ENCODE measurements at regions not wholly inside any gene's neighbourhood (a gene's known extent, or its start where the extent isn't known, plus 50 kb on each side); places are given as distances from the start of the nearest gene placed in this dataset.
"Not testable (repeated sequence)": the region's sequence is repeated elsewhere in the genome, so short reads cannot be mapped to it uniquely, and the experiment has no call there.

DNA sequence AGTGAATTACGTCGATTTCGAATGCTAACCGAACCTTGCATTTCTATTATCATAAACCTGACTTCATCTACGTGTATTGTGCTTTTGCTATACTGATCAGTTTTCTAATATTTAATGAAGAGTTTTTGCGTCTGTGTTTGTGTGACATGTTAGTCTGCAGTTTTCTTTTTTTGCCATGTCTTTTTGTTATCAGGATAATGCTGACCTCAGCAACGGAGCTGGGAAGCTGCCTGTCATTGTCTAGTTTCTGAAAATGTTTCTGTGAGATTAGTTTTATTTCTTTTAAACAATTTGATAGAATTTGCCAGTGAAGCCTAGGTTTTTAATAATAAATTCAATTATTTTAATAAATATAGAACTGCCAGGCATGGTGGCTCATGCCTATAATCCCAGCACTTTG is 139.3 kb downstream of the LAT start:
- not testable (repeated sequence) for DNase-seq

DNA sequence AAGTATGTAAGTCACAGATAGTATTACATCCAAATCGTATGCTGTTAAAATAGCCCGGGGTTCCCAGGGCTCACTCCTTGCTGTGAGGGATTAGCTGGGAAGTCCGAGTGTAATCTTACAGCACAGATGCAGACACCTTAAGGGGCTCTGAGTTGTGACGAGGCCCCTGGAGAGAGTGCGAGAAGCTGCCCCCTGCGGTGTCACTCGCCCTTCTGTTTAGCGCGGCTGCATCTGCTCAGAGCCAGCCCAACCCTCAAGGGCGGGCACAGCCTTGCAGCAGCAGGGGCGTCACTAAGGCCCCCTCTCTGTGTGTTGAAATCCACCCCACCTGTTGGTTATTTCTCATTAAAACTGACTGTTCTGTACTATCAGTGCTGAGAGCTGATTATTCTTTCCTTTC is 135.8 kb downstream of the LAT start:
- DNase-seq = not testable (repeated sequence)

DNA sequence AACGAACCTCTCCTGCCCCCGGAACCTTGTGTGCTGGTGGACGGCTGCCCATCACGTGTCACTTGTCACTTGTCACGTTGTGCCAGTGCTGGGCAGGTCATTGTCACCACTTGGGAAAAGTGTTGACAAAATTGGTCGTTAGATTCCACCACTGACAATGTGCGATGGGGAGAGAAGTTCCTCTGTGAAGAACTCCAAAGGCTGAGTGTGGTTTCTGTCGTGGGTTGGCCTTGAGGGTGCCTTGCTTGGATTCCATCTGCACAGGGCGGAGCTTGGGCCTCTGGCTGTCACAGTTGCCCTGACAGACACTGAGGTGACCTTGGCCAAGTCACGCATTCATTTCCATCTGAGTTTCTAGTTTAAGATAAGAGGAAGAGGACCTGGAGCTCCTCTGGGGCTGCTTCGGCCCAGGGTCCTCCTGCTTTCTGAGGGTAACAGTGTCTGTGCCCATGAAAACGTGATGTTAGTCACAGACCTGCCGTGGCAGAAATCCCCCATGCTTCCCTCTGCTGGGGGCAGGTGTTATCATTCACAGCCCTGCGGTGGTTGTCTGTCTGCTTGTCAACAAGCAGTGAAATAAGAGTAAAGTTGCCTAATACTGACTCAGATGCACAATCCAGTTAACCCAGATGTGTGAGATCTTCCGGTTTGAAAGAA is 133.6 kb downstream of the LAT start:
- not testable (repeated sequence) for DNase-seq

DNA sequence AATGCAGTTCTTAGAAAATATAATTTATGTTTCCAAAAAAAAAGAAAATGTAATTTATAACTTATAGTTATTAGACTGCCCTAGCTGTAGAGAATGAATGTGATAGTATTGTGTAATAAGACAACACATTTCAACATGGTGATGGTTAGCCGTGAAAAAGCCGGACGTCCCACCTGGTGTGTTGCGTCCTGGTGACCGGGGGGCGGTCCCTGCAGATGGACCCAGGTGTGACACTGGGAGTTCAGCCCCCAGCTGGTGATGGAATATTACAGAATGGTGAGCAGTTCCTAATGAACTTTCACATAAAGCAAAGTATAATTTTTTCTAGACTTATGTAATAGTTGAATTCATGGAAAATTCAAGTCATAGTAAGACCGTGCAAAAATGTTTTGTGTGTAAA is 132.8 kb downstream of the LAT start:
- no peak for DNase-seq

DNA sequence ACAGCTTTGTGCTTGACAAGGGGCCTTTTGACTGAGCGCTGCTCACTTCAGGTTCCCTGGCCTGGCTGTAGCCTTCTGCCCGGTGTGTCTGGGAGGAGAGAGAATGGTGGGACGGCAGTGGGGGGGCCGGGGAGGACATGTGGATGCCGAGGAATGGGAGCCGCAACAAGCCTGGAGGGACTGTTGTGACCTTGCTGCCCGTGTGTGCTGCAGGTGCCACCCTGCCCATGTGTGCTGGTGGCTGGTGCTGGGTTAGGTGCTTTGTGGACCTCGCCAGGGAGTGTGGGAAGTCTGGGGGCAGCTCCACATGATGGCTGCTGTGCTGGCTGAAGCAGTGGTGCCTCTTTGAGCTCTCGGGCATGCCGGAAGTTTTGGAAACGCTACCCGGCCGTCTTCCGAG is 132.1 kb downstream of the LAT start:
- DNase-seq = no peak

DNA sequence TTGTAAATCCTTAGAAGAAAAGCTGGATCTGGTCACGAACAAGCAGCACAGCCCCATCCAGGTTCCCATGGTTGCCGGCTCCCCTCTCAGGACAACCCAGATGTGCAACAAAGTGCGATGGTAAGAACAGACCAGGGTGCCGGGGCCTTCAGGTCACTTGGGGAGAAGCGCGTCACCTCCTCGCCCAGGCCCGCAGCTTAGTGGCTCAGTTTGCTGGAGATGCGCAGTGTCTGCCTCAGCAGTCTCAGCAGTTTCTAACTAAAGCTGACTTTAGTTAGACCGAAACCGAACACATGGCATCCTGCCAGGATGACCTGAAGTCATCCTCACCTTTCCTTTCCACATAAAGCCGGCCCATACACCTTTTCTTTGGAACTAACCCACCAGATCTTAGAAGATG is 131.4 kb downstream of the LAT start:
- peak; percentile 81 for DNase-seq

DNA sequence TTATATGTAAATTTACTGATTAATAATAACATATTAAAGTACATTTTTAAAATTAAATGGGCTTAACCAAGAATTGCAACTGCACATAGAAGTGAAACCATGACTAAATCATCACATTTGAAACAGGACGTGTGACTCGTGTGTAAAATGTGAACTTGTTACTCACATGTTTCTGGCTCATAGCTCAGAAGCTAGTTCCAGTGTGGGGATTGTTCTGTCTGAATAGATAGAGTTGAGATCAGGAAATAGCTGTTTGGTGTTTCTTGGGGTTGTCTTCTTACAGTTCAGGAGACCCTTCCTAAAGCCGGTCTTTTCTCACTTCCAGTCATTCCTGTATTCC is 130.9 kb downstream of the LAT start:
- DNase-seq = not testable (repeated sequence)

DNA sequence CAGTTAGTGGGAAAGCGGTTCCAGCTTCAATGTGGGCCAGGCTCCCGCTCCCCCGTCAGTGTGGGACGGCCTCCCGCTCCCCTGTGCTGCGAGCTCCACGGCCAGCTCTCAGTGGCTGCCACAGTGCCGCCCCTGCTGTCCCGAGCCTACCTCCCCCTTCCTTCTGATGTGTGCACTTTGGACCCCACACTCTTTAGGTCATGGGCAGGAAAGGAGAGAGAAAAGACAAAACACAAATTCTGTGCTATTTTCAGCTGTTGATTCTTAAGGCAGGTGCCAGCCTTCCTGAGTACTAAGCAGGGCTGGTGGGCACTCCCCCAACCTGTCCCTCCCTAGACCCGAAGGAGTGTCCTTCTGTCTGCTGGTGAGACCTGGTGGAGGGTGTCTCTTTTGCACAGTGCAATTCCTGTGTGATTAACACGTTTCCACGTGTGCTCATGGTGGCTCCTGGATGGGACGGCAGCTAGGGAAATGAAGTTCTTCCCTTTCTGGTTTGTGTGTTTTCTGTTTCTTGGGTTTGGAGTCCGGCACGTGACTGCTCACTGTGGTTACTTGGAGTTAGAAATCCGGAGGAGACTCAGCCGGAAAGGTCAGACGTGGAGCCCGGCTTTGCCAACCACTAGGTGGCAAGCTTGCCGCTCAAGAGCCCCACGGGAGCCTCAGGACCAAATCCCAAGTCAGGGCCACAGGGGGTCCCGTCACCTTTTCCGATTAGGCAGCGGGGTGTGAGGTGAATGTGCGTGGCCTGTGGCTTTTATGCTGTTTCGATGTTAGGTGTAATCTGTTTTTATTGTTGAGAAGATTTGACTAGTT is 130.3 kb downstream of the LAT start:
- not testable (repeated sequence) for DNase-seq

DNA sequence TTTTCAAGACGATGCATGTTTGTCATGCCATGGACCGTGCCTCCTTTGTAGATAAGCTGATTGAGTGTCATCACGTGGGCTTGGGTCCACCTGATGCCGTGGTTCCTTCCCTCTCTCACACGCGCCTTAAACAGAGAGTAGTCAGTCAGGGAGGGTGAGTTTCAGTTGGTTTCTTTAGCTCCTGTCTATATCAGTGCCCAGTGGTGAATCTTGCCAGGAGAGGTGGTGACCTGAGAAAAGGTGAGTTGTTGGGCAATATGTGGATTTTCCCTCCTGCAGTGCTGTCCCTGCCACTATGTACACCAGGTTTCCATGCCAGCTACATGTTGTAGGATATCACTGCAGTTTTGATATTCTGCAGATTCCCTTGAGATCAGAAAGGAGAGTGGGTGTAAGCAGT is 129.7 kb downstream of the LAT start:
- no peak for DNase-seq

DNA sequence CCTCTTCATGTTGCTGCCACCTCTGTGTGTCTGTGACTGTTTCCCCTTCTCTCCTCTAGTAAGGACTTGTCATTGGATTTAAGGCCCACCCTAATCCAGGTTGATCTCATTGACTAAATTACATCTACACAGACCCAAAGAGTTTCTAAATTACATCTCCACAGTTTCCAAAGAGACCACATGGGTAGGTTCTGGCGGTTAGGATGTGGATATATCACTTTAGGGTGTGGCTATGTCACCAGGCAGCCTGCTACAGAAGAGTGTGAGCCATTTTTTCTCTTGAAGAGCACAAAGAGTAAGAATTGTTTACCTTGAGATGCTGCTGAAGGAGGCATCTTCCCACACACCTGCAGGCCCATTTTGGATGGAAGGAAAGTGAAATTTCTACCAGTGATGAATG is 128.6 kb downstream of the LAT start:
- DNase-seq = not testable (repeated sequence)

DNA sequence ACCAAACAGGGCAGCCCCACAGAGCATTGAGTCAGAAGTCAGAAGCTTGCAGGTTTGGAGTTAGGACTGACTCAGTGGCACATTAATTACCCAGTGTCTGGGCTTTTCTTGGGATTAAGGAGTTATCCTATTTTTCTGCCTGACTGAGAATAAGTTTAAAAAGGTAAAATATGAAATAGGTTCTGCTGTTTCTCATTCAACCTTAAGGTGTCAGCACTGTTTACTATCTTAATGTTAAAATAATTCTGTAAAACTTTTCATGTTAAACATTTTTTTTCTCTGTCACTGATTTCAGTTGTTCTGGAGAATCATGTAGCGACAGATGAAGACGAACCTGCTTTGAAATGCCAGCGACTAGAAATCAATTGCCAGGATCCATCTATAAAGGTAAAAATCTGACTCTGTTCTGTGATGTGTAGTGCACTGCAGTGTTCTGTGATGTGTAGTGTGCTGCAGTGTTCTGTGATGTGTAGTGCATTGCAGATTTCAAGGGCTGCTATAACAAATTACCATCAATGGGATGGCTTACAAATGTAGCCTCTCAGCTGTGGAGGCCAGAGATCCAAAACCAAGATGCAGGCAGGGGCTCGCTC is 128.0 kb downstream of the LAT start:
- DNase-seq = no peak

DNA sequence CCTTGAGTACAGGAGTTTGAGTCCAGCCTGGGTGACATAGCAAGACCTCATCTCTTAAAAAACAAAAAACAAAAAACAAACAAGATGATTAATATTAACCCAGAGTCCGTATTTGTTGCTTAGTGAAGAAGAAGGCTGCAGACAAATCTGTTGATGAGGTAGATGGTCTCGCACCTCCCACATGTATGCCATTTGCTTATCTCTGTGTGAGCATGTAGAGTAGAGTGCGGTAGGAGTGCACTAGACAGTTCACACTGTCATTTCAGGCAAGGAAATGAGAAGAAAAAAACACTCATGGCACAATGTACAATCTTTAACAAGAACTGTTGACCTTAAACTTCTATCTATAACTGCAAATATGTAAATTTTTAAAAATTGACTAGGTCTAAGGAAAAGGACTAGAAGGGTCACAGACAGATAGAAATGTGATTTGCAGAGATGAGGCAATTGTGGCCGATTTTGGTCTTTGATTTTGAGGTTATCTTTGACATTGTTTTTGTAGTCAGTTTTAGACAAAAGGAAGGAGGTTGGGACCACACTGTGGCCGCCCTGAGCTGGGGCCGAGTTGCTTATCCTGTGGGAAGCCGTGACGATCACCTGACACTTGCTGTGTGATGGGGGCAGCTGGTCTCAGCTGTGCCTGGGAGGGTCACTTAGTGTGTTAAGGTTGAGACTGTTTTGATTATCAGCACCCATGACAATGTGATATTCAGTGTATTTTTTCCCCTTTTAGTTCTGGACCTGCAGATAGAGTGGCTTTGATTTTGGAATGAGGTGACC is 127.2 kb downstream of the LAT start:
- DNase-seq = not testable (repeated sequence)

DNA sequence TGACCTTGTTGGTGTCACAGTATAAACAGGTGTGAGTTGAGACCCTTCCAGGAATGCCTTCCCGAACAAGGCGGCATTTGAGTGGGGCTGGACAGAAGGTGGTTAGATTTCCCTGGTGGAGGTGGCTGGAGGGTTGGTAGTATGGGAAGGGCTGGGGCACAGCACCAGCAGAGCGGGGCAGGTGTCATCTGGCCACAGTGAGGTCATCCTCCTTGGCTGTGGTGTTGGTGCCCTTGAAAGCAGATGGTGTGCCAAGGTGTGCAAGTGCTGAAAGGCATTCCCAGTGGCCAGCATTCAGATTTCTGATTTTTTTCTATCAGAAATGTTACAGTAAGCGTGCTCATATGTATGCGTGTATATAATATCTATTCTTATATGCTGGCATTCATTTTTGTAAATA is 126.6 kb downstream of the LAT start:
- no peak for DNase-seq

DNA sequence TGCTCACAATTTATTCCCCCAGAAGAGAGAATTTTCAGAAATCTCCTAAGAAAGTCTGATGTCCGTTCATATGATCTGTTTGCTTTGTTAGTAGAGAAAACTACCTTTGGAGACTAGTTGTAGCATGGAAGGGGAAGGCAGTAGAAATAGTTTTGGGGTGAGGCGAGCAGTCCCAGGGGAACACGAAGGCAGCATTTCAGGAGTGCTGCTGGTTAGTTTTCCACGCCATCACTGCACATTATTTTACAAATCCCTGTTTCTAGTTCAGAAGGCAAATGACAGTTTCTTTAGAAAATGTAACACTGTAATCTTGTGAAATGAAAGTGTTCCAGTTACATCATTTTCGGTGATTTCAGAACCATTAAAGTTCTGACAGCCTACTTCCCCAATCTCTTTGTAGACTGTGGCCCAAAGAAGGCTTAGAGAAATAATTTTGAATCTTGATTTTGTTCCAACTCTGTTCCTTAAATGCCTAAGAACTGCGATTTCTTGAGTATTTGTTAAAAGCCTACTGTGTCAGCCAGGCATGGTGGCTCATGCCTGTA is 123.8 kb downstream of the LAT start:
- not testable (repeated sequence) for DNase-seq

DNA sequence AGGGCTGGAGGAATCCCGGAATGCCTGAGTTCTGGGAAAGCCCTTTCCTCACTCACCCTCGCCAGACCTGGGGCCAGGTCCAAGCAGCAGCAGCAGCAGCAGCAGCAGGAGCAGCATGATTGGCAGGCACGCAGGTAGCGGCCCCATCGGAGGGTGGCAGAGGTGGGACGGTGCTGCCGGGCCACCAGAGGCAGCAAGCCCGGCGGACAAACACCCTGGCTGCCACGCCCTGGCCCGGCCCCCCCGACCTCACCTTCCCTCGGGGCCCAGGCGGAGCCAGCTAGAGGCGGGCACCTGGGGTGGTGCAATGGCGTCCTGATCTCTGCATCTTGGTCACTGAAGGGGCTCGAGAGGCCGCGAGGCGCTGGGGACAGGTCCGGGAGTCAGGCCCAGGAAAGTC is 122.4 kb downstream of the LAT start:
- DNase-seq = no peak

DNA sequence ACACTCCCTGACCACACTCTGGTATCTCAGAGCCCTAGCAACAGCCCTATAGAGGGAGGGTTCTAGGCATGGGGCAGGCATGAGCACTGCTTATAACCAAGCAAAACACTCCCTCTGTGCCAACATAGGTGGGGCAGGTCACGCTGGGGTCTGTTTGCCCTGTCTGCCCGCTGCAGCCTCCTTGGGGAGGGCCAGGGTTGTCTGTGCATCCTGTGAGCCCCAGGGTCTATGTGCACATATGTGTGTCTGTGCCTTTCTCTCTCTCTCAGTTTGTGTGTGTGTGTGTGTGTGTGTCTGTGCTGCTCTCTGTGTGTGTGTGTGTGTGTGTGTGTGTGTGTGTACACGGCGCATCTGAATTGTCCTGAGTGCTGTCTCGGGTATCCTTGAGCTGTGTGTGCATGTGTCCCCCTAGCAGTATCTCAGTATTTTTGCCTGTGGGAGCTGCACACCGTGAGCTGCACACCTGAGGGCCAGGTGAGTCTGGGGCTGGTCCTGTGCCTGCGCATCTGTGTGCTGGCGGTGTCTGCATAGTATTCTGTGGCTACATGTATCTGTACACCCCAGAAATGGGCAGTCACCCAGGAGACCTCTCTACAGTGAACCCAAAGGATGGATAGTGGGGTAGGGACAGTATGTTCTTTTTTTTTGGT is 121.5 kb downstream of the LAT start:
- DNase-seq = not testable (repeated sequence)

DNA sequence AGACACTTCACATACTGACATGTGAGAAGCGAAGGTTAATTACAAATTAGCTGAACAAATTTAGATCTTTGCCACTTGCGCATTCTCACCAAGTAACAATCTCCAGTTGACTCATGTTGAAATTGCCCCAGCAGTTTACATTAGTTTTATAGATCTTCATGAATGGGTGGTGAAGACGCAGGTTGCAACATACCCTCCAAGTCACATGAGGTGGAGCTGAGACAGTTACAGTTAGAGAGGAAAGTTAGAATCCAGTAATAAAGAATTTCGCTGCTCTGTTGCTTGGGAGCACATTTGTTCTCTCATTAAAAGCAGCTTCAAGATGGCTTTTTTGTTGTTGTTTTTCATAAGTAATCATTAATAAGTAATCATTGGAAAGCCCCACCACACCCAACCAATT is 119.7 kb downstream of the LAT start:
- DNase-seq = not testable (repeated sequence)

DNA sequence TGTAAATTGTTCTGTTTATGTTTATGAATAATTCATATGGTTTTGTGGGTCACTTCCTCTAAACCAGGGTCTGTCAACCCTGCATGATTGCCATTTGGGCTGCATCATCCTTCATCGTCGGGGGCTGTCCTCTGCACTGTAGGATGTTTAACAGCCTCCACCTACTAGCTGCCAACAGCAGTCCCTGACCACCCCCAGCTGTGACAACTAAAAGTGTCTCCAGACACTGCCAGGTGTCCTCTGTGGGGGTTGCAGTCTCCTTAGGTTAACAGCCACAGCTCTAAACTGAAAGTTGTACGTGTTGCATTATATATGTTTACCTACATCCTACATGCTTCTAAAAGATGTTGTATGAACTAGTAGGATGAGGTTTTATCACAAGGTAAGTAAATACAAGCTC is 113.1 kb downstream of the LAT start:
- not testable (repeated sequence) for DNase-seq

DNA sequence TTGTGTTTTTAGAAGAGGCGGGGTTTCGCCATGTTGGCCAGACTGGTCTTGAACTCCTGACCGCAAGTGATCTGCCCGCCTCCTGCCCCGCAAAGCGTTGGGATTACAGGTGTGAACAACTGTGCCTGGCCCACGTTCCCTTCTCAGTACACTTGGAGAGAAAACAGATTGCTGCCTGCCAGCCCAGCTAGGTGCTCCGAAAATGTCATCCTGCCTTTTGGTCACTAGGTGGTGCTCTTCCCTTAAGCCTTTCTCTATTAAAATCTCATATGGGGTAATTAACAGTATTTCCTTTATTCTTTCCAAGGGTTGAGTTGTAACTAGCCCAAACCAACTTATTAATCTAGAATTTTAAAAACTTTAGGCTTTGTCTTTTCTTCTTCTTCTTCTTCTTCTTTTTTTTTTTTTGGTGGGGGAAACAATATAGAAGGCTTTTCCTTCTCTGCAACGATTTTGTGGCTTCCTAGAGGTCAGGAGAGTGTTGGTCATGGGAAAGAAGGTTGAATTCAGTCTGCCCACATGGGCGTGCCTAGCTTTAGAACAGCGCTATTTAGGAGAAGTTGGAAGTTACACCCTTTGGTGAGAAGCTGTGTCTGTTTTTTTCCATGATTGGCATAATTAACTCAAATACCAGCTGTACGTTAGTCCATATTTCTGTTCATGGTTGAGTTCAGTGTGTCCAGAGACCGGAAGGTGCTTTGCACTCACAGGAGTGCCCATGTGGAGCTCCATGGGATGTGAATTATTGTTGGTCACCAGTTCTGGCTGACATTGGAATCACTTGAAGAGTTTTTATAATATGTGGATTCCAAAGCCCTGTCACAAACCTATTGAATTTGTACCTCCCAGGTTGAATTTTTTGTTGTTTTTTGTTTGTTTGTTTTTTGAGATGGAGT is 110.1 kb downstream of the LAT start:
- not testable (repeated sequence) for DNase-seq

DNA sequence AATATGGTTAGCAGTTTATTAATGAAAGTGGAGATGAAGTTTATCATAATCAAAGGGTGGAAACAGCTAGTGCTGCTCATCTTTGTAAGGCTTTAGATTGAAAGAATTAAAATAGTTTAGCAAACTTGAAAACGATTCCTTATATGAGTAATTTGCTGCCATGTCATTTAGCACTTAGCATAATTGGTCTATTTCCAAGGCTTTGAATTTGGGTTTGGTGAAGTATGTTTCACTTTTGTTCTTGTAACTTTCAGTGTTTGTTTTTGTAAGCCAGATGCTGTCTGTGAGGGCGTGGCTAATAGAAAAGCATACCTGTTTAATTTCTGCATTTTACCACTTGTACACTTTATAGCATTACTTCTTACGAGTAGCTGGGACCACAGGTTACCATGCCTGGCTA is 109.5 kb downstream of the LAT start:
- DNase-seq = not testable (repeated sequence)

DNA sequence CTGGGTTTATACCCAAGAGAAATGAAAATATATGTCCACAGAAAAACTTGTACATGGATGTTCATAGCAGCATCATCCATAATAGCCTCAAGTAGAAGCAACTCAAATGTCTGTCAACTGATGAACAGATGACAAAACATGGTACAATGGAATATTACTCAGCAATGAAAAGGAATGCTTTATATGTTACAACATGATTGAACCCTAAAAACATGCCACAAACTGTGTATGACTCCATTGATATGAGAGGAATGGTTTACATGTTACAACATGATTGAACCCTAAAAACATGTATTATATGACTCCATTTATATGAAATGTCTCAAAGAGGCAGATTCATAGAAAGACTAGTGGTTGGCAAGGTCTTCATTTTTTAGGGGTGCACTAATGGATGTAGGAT is 104.8 kb downstream of the LAT start:
- DNase-seq = not testable (repeated sequence)

All from islet precursor cell (in vitro differentiated cells).